ENCODE measurements at regions not wholly inside any gene's neighbourhood (a gene's known extent, or its start where the extent isn't known, plus 50 kb on each side); places are given as distances from the start of the nearest gene placed in this dataset.

GRCh38 chr7:34327681-34328080, 330.3 kb upstream of the NPSR1 start:
- Histone ChIP-seq H3K36me3 (ENCODE audit: insufficient read depth) (no peaks in the 10 kb centered on the region), H3K4me1 (ENCODE audit: insufficient read depth) (no peaks in the 10 kb centered on the region), H3K4me3 (ENCODE audit: low read depth, low read length) (no peak overlapping the region), H3K27ac (ENCODE audit: low read depth) (no peak overlapping the region)
- DNase-seq (ENCODE audit: extremely low spot score) = no peak
- 89% methylated on average over 1 of the region's 1 CpG for WGBS

GRCh38 chr7:34330308-34330707, 327.7 kb upstream of the NPSR1 start:
- DNase-seq (ENCODE audit: extremely low spot score) = no peak
- WGBS = 69% methylated on average over 3 of the region's 3 CpGs
- no peaks in the 10 kb centered on the region for H3K4me1 ChIP-seq (ENCODE audit: insufficient read depth)
- H3K27ac ChIP-seq (ENCODE audit: low read depth) = no peak overlapping the region
- no peak overlapping the region for H3K4me3 ChIP-seq (ENCODE audit: low read depth, low read length)
- H3K36me3 ChIP-seq (ENCODE audit: insufficient read depth) = no peaks in the 10 kb centered on the region

- Histone ChIP-seq H3K4me3 (ENCODE audit: low read depth, low read length) (no peak overlapping the region), H3K36me3 (ENCODE audit: insufficient read depth) (no peaks in the 10 kb centered on the region), H3K4me1 (ENCODE audit: insufficient read depth) (no peaks in the 10 kb centered on the region), H3K27ac (ENCODE audit: low read depth) (no peak overlapping the region)
- WGBS = 77% methylated on average over 2 of the region's 2 CpGs
- no peak for DNase-seq (ENCODE audit: extremely low spot score)
Observed at GRCh38 chr7:34331102-34331501, 326.9 kb upstream of the NPSR1 start.

- 89% methylated on average over 4 of the region's 4 CpGs for WGBS
- no peaks in the 10 kb centered on the region for H3K4me1 ChIP-seq (ENCODE audit: insufficient read depth)
- H3K4me3 ChIP-seq (ENCODE audit: low read depth, low read length) = no peak overlapping the region
- H3K36me3 ChIP-seq (ENCODE audit: insufficient read depth) = no peaks in the 10 kb centered on the region
- H3K27ac ChIP-seq (ENCODE audit: low read depth) = no peak overlapping the region
- DNase-seq (ENCODE audit: extremely low spot score) = no peak
Observed at GRCh38 chr7:34332006-34332405, 326.0 kb upstream of the NPSR1 start.

GRCh38 chr7:34333184-34333583, 324.8 kb upstream of the NPSR1 start:
- H3K4me3 ChIP-seq (ENCODE audit: low read depth, low read length) = no peak overlapping the region
- no peaks in the 10 kb centered on the region for H3K36me3 ChIP-seq (ENCODE audit: insufficient read depth)
- DNase-seq (ENCODE audit: extremely low spot score) = no peak
- H3K4me1 ChIP-seq (ENCODE audit: insufficient read depth) = no peaks in the 10 kb centered on the region
- 82% methylated on average over 2 of the region's 2 CpGs for WGBS
- H3K27ac ChIP-seq (ENCODE audit: low read depth) = no peak overlapping the region

GRCh38 chr7:34333925-34334324, 324.1 kb upstream of the NPSR1 start:
- Histone ChIP-seq H3K27ac (ENCODE audit: low read depth) (no peak overlapping the region), H3K36me3 (ENCODE audit: insufficient read depth) (no peaks in the 10 kb centered on the region), H3K4me1 (ENCODE audit: insufficient read depth) (no peaks in the 10 kb centered on the region), H3K4me3 (ENCODE audit: low read depth, low read length) (no peak overlapping the region)
- 75% methylated on average over 4 of the region's 4 CpGs for WGBS
- DNase-seq (ENCODE audit: extremely low spot score) = no peak

GRCh38 chr7:34337163-34337562, 320.9 kb upstream of the NPSR1 start:
- H3K36me3 ChIP-seq (ENCODE audit: insufficient read depth) = no peaks in the 10 kb centered on the region
- no peaks in the 10 kb centered on the region for H3K4me1 ChIP-seq (ENCODE audit: insufficient read depth)
- DNase-seq (ENCODE audit: extremely low spot score) = no peak
- no peak overlapping the region for H3K4me3 ChIP-seq (ENCODE audit: low read depth, low read length)
- WGBS = 95% methylated on average over 1 of the region's 1 CpG
- no peak overlapping the region for H3K27ac ChIP-seq (ENCODE audit: low read depth)

GRCh38 chr7:34338961-34339526, 319.0 kb upstream of the NPSR1 start:
- WGBS = 66% methylated on average over 3 of the region's 3 CpGs
- H3K4me1 ChIP-seq (ENCODE audit: insufficient read depth) = no peaks in the 10 kb centered on the region
- no peak overlapping the region for H3K4me3 ChIP-seq (ENCODE audit: low read depth, low read length)
- H3K36me3 ChIP-seq (ENCODE audit: insufficient read depth) = no peaks in the 10 kb centered on the region
- no peak overlapping the region for H3K27ac ChIP-seq (ENCODE audit: low read depth)
- DNase-seq (ENCODE audit: extremely low spot score) = no peak

- no peak for DNase-seq (ENCODE audit: extremely low spot score)
Observed at GRCh38 chr7:34341326-34341725, 316.7 kb upstream of the NPSR1 start.

GRCh38 chr7:34342387-34342786, 315.6 kb upstream of the NPSR1 start:
- DNase-seq (ENCODE audit: extremely low spot score) = no peak
- Histone ChIP-seq H3K27ac (ENCODE audit: low read depth) (no peak overlapping the region), H3K4me3 (ENCODE audit: low read depth, low read length) (no peak overlapping the region), H3K36me3 (ENCODE audit: insufficient read depth) (no peaks in the 10 kb centered on the region), H3K4me1 (ENCODE audit: insufficient read depth) (no peaks in the 10 kb centered on the region)
- WGBS = 98% methylated on average over 1 of the region's 1 CpG

More at GRCh38 chr7:34341326-34341725, 316.7 kb upstream of the NPSR1 start:
- no peaks in the 10 kb centered on the region for H3K4me1 ChIP-seq (ENCODE audit: insufficient read depth)
- 39% methylated on average over 2 of the region's 2 CpGs for WGBS
- no peaks in the 10 kb centered on the region for H3K36me3 ChIP-seq (ENCODE audit: insufficient read depth)
- no peak overlapping the region for H3K4me3 ChIP-seq (ENCODE audit: low read depth, low read length)
- no peak overlapping the region for H3K27ac ChIP-seq (ENCODE audit: low read depth)

GRCh38 chr7:34343667-34344066, 314.4 kb upstream of the NPSR1 start:
- Histone ChIP-seq H3K4me1 (ENCODE audit: insufficient read depth) (no peaks in the 10 kb centered on the region), H3K36me3 (ENCODE audit: insufficient read depth) (no peaks in the 10 kb centered on the region), H3K4me3 (ENCODE audit: low read depth, low read length) (no peak overlapping the region), H3K27ac (ENCODE audit: low read depth) (no peak overlapping the region)
- no peak for DNase-seq (ENCODE audit: extremely low spot score)
- WGBS = 94% methylated on average over 1 of the region's 1 CpG

- Histone ChIP-seq H3K4me1 (ENCODE audit: insufficient read depth) (no peaks in the 10 kb centered on the region), H3K36me3 (ENCODE audit: insufficient read depth) (no peaks in the 10 kb centered on the region), H3K27ac (ENCODE audit: low read depth) (no peak overlapping the region), H3K4me3 (ENCODE audit: low read depth, low read length) (no peak overlapping the region)
- no peak for DNase-seq (ENCODE audit: extremely low spot score)
- WGBS = 86% methylated on average over 3 of the region's 3 CpGs
Observed at GRCh38 chr7:34354011-34354410, 304.0 kb upstream of the NPSR1 start.

GRCh38 chr7:34354899-34355298, 303.1 kb upstream of the NPSR1 start:
- Histone ChIP-seq H3K4me3 (ENCODE audit: low read depth, low read length) (no peak overlapping the region), H3K27ac (ENCODE audit: low read depth) (no peak overlapping the region), H3K4me1 (ENCODE audit: insufficient read depth) (no peaks in the 10 kb centered on the region), H3K36me3 (ENCODE audit: insufficient read depth) (no peaks in the 10 kb centered on the region)
- DNase-seq (ENCODE audit: extremely low spot score) = no peak

GRCh38 chr7:34357068-34357467, 300.9 kb upstream of the NPSR1 start:
- DNase-seq (ENCODE audit: extremely low spot score) = no peak
- no peaks in the 10 kb centered on the region for H3K4me1 ChIP-seq (ENCODE audit: insufficient read depth)
- WGBS = 80% methylated on average over 2 of the region's 2 CpGs

GRCh38 chr7:34357946-34358345, 300.1 kb upstream of the NPSR1 start:
- Histone ChIP-seq H3K4me3 (ENCODE audit: low read depth, low read length) (no peak overlapping the region), H3K36me3 (ENCODE audit: insufficient read depth) (no peaks in the 10 kb centered on the region), H3K27ac (ENCODE audit: low read depth) (no peak overlapping the region), H3K4me1 (ENCODE audit: insufficient read depth) (no peaks in the 10 kb centered on the region)
- WGBS = 88% methylated on average over 8 of the region's 8 CpGs
- DNase-seq (ENCODE audit: extremely low spot score) = no peak

More at GRCh38 chr7:34357068-34357467, 300.9 kb upstream of the NPSR1 start:
- H3K36me3 ChIP-seq (ENCODE audit: insufficient read depth) = no peaks in the 10 kb centered on the region
- H3K27ac ChIP-seq (ENCODE audit: low read depth) = no peak overlapping the region
- no peak overlapping the region for H3K4me3 ChIP-seq (ENCODE audit: low read depth, low read length)
